GM21619 (cell line): ENCODE measurements at regions not wholly inside any gene's neighbourhood (a gene's known extent, or its start where the extent isn't known, plus 50 kb on each side); places are given as distances from the start of the nearest gene placed in this dataset.
"Not testable (repeated sequence)": the region's sequence is repeated elsewhere in the genome, so short reads cannot be mapped to it uniquely, and the experiment has no call there.

Experiments
- ATAC-seq: cut with Tn5 transposase; IDR thresholded peaks from one replicate; pipeline ENCODE4 v1.9.1; 2021; ENCODE audit not compliant: unreplicated experiment

- ATAC-seq: no peak
Observed at GRCh38 chr2:122041455-122041854, 286.0 kb downstream of the TSN start.

DNA sequence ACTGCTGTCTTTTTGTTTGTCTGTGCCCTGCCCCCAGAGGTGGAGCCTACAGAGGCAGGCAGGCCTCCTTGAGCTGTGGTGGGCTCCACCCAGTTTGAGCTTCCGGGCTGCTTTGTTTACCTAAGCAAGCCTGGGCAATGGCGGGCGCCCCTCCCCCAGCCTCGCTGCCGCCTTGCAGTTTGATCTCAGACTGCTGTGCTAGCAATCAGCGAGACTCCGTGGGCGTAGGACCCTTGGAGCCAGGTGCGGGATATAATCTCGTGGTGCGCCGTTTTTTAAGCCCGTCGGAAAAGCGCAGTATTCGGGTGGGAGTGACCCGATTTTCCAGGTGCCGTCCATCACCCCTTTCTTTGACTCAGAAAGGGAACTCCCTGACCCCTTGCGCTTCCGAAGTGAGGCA is 296.2 kb downstream of the TSN start:
- ATAC-seq: not testable (repeated sequence)

GRCh38 chr2:122055521-122055931 is 300.1 kb downstream of the TSN start:
- no peak for ATAC-seq

- ATAC-seq: no peak
Observed at GRCh38 chr2:122056853-122057252, 301.4 kb downstream of the TSN start.

DNA sequence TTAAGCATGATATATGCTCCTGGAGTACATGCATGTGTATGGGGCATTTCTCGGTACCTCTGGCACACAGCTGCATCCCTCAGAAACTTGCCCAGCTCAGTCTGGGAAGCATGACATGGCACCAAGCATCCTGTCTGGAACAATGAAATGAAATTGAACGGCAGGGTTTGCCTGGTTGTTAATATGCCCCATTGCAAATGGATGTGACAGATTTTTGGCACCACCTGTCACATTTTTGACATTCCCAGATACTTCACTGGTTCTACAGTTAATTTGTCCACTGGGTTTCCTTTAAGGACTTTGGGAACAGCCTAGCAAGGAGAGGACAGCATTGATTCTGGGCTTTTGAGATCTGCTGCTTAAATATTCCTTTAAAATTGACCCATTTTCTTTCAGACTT is 305.8 kb downstream of the TSN start:
- no peak for ATAC-seq

DNA sequence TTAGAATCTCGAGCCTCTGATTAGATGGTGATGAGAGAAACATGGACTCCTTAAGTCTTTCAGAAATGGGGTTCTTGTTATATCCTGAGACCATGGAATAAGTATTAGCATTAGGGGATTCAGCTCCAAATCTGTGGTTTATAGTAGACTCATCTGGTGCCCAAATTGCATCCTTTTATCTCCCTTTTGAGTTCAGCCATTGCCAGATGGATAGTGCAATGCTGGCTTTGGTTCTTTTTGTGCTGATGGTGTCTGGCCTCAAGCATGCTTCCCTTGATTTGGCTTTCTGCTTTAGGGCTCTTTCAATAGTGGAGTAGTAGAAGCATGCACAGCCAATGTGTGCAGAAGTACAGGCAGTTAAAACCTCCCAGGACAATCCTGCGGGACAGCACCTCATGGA is 306.4 kb downstream of the TSN start:
- no peak for ATAC-seq

- ATAC-seq: no peak
Observed at GRCh38 chr2:122062506-122062905, 307.1 kb downstream of the TSN start.

DNA sequence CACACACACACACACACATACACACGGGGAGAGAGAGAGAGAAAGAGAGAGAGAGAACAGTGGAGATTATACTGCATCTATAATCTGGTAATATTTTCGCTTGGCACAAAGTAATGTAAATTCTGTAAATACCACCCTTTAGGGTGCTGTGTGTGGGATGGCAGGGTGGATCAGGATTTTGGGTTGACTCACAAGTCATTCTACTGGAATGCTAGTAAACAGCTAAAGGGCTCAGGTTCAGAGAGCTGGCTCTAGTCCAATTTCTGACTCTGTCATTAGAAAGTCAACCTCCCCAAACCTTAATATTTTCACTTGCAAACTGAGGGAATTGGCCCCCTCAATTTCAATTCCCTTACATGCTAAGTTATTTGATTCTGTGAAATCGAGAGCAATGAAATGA is 308.3 kb downstream of the TSN start:
- no peak for ATAC-seq

GRCh38 chr2:122070241-122070731 is 314.8 kb downstream of the TSN start:
- ATAC-seq: no peak

- no peak for ATAC-seq
Observed at GRCh38 chr2:122072666-122073065, 317.2 kb downstream of the TSN start.

GRCh38 chr2:122074201-122074600 is 318.8 kb downstream of the TSN start:
- no peak for ATAC-seq

DNA sequence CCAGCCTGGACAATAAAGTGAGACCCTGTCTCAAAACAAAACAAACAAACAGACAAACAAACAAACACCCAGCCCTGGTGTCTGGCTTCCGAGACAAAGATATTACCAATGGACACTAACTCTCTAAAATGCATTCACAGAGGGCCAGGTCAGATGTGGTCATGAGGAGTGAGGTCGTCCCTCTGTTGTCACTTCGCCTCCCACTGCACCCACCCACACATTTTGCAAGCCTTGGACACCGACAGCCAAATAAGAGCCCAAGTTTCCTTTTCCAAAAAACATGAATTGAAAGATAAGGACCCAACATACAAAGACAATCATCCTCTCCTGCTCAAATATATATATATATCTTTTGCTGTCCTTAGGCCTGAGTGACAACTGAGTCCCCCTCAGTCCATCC is 319.9 kb downstream of the TSN start:
- no peak for ATAC-seq

GRCh38 chr2:122077114-122077513 is 321.7 kb downstream of the TSN start:
- ATAC-seq: no peak

DNA sequence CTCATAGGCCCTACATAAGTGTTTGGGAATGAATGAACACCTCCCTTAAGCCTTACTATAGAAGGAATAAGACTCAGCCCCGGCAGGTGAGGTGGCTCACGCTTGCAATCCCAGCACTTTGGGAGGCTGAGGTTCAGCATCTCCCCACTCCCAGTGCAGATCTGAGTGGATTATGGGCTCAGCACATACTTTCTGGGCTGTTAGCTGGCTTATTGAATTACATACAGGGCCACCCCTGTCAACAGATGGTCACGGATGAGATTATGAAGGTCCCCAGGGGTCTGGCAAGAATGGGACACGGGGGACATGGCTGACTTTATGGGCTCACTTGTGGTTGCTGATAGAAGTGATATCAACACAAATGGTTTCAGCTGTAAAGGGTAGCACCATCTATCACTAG is 322.3 kb downstream of the TSN start:
- no peak for ATAC-seq

GRCh38 chr2:122078451-122078850 is 323.0 kb downstream of the TSN start:
- no peak for ATAC-seq

DNA sequence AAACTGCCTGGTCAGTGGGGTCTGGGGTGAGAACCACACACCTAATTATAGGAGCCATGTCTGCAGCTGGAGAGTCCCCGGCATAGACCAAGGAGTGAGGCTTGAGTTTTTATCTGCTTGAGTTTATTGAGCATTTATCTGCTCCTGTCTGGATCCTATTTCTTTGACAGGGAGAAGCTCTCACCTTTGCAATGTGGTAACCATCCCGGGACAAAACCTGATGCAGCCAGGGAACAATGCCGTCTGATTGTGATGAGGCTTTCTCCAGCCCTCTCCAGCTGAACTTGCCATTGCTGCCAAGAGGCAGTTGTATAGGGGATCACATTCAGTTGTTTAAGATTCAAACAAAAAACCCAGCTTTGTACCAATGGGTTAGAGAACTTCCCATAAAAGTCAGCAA is 324.4 kb downstream of the TSN start:
- no peak for ATAC-seq

DNA sequence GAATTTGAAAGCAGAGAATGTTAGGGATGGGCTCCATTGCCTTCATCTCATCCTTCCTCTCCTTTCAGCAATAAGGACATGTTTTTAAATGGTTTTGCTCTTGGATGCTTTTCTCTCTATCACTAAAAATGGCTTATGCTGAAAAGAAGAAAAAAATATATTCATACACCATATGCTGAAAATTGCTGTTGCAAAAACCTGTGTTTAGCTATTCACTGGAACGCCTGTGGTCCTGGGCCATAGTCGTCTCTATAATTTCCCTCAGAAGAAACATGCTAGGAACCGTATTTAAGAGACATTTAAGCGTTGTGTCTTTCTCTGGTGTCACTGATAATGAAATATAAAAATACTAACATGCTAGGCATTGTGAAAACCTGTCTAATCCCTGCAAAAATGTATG is 324.9 kb downstream of the TSN start:
- no peak for ATAC-seq

DNA sequence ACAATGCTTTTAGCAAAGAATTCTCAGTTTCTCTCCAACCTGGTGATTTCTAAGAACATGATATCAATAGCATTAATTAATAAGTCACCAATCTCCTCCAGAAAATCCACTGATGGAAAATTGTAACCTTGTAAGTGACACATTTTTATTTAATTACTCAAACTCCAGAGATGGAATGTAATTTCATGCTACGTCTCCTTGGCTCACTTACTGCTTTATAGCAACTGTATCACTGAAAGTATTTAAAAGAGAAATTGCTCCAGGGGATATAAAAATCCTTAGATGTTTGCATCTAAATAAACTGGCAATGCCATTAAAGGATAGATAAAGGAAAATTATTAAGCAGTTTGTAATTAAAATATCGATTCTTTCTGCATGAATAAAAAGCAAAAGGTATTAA is 325.4 kb downstream of the TSN start:
- ATAC-seq: no peak

DNA sequence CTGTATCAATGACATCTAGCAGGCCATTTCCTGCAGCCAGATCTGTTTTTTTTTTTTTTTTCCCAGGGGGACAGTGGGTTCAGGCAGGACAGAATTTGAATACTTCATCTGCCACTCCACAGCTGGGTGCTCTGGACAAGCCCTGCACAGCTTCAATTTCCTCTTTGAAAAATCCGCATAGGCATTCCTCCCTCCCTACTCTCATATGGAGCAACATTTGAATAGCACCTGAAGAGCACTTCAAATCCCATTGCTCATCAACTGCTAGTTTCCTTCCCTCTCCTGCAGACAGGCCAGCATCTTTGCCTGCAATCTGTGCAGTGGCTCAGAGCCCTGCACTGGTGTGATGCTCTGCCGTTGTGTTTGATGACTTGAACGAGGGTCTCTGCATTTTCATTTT is 326.3 kb downstream of the TSN start:
- no peak for ATAC-seq

DNA sequence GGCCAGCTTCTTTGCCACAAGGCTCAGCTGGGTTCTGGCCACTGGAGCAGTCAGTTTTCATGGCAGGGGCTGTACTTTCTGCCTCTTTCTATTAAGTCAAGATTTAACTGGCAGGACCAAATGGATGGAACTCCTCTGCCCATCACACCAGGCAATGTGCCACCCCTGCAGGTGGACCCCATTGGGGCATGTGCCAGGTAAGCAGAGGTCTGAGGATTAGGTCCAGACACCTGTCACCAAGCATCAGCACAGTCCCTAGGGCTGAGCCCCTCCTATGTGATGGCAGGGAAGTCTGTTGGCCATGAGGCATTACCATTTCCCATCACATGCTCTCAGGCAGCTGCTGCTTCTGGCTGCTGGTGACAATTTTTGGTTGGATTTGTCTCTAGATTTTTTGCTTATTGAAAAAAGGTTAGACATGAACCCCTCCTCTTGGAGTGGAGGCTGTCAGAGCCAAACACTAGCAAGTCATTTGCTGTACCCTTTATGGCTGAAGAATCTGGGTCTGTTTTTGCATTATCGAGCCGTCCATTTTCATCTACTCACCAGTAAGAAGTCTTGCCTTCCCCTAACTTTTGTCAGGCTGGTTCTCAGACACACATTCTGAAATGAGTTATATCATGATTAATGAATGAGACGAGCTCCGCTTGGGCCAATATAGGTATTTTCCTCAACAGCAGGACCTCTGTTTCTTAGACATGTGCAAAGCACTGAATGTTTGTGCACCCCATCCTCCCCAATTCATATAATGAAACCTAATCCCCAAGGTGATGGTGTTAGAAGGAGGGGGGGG is 328.0 kb downstream of the TSN start:
- no peak for ATAC-seq

- ATAC-seq: not testable (repeated sequence)
Observed at GRCh38 chr2:122085672-122086071, 330.2 kb downstream of the TSN start.

GRCh38 chr2:122094557-122094956 is 339.1 kb downstream of the TSN start:
- ATAC-seq: no peak

DNA sequence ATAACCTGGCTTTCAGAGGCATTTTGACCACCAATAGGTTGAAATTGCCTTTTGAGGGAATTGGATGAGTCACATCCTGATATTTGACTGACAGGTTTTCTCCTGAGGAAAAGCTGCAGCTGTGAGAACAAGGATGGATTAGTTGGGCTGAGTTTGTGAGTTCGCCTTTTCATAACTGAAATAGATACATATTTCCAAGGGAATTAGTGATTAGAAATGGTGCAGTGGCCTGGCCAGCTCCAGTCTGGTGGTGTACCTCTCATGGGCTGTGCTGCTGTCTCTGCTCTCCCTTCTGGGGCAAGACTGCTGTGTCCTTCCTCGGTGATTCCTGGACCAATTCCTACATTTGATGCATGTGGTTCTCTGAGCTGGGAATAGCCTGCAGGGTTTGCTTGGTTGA is 341.3 kb downstream of the TSN start:
- no peak for ATAC-seq
